NT2/D1 (cell line): ENCODE measurements at regions not wholly inside any gene's neighbourhood (a gene's known extent, or its start where the extent isn't known, plus 50 kb on each side); places are given as distances from the start of the nearest gene placed in this dataset.

Source experiments
- DNase-seq: peaks from one replicate; pipeline ENCODE4 v3.0.0-alpha.2; 2011; ENCODE audit warnings: low read depth, low spot score
- H3K27me3 ChIP-seq: 2 replicates; pipeline ENCODE4 v1.6.0; 2011; ENCODE audit warnings: mild to moderate bottlenecking; ENCODE audit not compliant: insufficient read length, insufficient read depth
- H3K36me3 ChIP-seq: 2 replicates; pipeline ENCODE4 v1.6.1; 2011; ENCODE audit warnings: mild to moderate bottlenecking, low read length, mixed read lengths; ENCODE audit not compliant: insufficient read depth, insufficient read length
- H3K4me1 ChIP-seq: 2 replicates; pipeline ENCODE4 v1.5.1; 2011; ENCODE audit not compliant: insufficient read depth, insufficient read length
- H3K4me3 ChIP-seq: 2 replicates; pipeline ENCODE4 v1.5.1; 2011; ENCODE audit warnings: low read depth; ENCODE audit not compliant: insufficient read length
- H3K9ac ChIP-seq: 2 replicates; pipeline ENCODE4 v1.6.0; 2011; ENCODE audit warnings: low read depth; ENCODE audit not compliant: insufficient read length
- H3K9me3 ChIP-seq: 2 replicates; pipeline ENCODE4 v1.5.1; 2011; ENCODE audit warnings: mild to moderate bottlenecking, low read length; ENCODE audit not compliant: insufficient read depth
- SUZ12 ChIP-seq: IDR thresholded peaks from 2 replicates; pipeline ENCODE4 v1.6.1; 2011; ENCODE audit not compliant: insufficient read length, insufficient read depth; ENCODE audit errors: extremely low read depth
- YY1 ChIP-seq: IDR thresholded peaks from 2 replicates; pipeline ENCODE4 v1.6.1; 2011; ENCODE audit not compliant: insufficient read length, insufficient read depth
- ZNF274 ChIP-seq: IDR thresholded peaks from 2 replicates; pipeline ENCODE4 v1.6.1; 2011; ENCODE audit warnings: mild to moderate bottlenecking, low read depth, low read length

- H3K4me1 ChIP-seq = no peaks in the 10 kb centered on the region
- no peaks in the 10 kb centered on the region for H3K9me3 ChIP-seq
- no peak overlapping the region for H3K4me3 ChIP-seq
- TF ChIP-seq YY1 = no peak
- no peak for TF ChIP-seq SUZ12
- no peak for TF ChIP-seq ZNF274
- no peak overlapping the region for H3K9ac ChIP-seq
- no peaks in the 10 kb centered on the region for H3K27me3 ChIP-seq
- H3K36me3 ChIP-seq = no peaks in the 10 kb centered on the region
- DNase-seq = no peak
Observed at GRCh38 chr15:87489902-87490665, 766.5 kb downstream of the NTRK3 start.

DNA sequence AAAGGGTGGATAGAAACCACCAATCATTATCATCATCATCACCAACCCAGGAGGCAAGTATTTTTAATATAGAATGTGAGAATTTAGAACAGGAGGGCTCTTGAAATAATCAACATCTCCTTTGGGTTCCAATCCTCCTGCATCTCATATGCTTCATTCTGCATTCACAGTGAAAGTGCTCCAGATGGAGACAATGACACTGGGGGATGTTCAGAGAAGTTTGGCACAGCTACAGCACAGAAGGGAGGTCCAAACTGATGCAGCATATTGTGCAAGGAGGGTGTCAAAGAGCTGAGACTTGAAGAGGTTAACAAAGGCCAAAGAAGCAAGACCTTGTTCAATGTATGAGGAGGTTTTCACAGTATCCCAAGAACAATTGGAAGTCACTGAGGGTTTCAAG, 767.1 kb downstream of the NTRK3 start:
- Histone ChIP-seq H3K27me3 (no peaks in the 10 kb centered on the region), H3K4me3 (no peak overlapping the region), H3K4me1 (no peaks in the 10 kb centered on the region), H3K36me3 (no peaks in the 10 kb centered on the region), H3K9ac (no peak overlapping the region), H3K9me3 (no peaks in the 10 kb centered on the region)
- TF ChIP-seq YY1 = no peak
- TF ChIP-seq SUZ12 = no peak
- TF ChIP-seq ZNF274 = no peak
- no peak for DNase-seq

DNA sequence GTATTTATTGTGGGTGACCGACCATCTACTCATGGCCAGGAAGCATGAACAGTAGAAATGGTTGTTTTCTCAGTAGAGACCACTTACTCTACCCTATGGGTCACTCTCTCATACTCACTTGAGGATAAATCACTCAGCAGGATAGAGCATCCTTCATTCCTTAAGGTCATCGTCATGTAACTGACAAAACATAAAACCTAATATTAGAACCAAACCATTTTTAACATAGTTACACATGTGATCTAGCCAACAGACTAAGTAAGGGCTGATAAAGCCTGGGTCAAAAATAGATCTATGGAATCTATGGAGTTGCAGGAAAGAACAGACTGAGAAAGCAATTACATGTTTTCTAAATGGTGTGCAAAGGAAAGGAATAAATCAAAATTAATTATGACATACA, 769.1 kb downstream of the NTRK3 start:
- no peaks in the 10 kb centered on the region for H3K4me1 ChIP-seq
- TF ChIP-seq YY1 (no peak), SUZ12 (no peak), ZNF274 (no peak)
- no peaks in the 10 kb centered on the region for H3K9me3 ChIP-seq
- no peaks in the 10 kb centered on the region for H3K36me3 ChIP-seq
- H3K27me3 ChIP-seq = no peaks in the 10 kb centered on the region
- DNase-seq = no peak
- no peak overlapping the region for H3K9ac ChIP-seq
- H3K4me3 ChIP-seq = no peak overlapping the region

- Histone ChIP-seq H3K36me3 (no peaks in the 10 kb centered on the region), H3K4me1 (no peaks in the 10 kb centered on the region), H3K4me3 (no peak overlapping the region), H3K9ac (no peak overlapping the region), H3K9me3 (no peaks in the 10 kb centered on the region), H3K27me3 (no peaks in the 10 kb centered on the region)
- no peak for DNase-seq
- no peak for TF ChIP-seq ZNF274
Observed at GRCh38 chr15:87483468-87483867, 773.1 kb downstream of the NTRK3 start.

- no peak for DNase-seq
- Histone ChIP-seq H3K9ac (no peak overlapping the region), H3K4me1 (no peaks in the 10 kb centered on the region), H3K27me3 (no peaks in the 10 kb centered on the region), H3K36me3 (no peaks in the 10 kb centered on the region), H3K4me3 (no peak overlapping the region), H3K9me3 (no peaks in the 10 kb centered on the region)
- TF ChIP-seq SUZ12 (no peak), ZNF274 (no peak), YY1 (no peak)
Observed at GRCh38 chr15:87481126-87481525, 775.4 kb downstream of the NTRK3 start.

GRCh38 chr15:87478687-87479072, 777.9 kb downstream of the NTRK3 start:
- Histone ChIP-seq H3K27me3 (no peaks in the 10 kb centered on the region), H3K4me1 (no peaks in the 10 kb centered on the region), H3K36me3 (no peaks in the 10 kb centered on the region), H3K9me3 (no peaks in the 10 kb centered on the region), H3K4me3 (no peak overlapping the region), H3K9ac (no peak overlapping the region)
- DNase-seq = no peak
- no peak for TF ChIP-seq YY1

- Histone ChIP-seq H3K4me3 (no peak overlapping the region), H3K9ac (no peak overlapping the region)
- DNase-seq = no peak
Observed at GRCh38 chr15:87477737-87478686, 778.5 kb downstream of the NTRK3 start.

More at GRCh38 chr15:87477737-87478686, 778.5 kb downstream of the NTRK3 start:
- H3K4me1 ChIP-seq = no peaks in the 10 kb centered on the region
- no peaks in the 10 kb centered on the region for H3K36me3 ChIP-seq
- H3K9me3 ChIP-seq = no peaks in the 10 kb centered on the region
- no peaks in the 10 kb centered on the region for H3K27me3 ChIP-seq
- no peak for TF ChIP-seq YY1
